ENCODE measurements at regions not wholly inside any gene's neighbourhood (a gene's known extent, or its start where the extent isn't known, plus 50 kb on each side); places are given as distances from the start of the nearest gene placed in this dataset.

- no peaks in the 10 kb centered on the region; the same call in 1 of the 2 replicates for H3K4me1 ChIP-seq (ENCODE audit: insufficient read depth, low read length)
- no peak overlapping the region for H2AK5ac ChIP-seq (ENCODE audit: insufficient read length, low read length)
- no peak overlapping the region for H3K9ac ChIP-seq (ENCODE audit: extremely low read depth, insufficient read length, low read length)
- no peak overlapping the region for H3K18ac ChIP-seq (ENCODE audit: insufficient read length, low read depth, low read length)
- no peak overlapping the region for H2BK5ac ChIP-seq (ENCODE audit: insufficient read length, low read length)
- Mint-ChIP-seq H3K27ac (no peak overlapping the region), H3K9me3 (no peaks in the 10 kb centered on the region), H3K4me1 (peaks cover 7 to 8% of the 10 kb centered on the region in 2 experiments; a peak in 3 of 4 replicates), H3K4me3 (no peak overlapping the region), H3K36me3 (ENCODE audit: insufficient read depth in 1 of 3, low read depth in 3 of 3) (no peaks in the 10 kb centered on the region), H3K27me3 (ENCODE audit: low read depth) (peaks cover 3% of the 10 kb centered on the region; the same call in 1 of the 2 replicates)
- no peak overlapping the region for H2AFZ ChIP-seq (ENCODE audit: low read length)
- no peak overlapping the region for H3K4ac ChIP-seq (ENCODE audit: low read depth, low read length)
- DNase-seq = no peak
- no CpG with 5 or more reads among the region's 7 CpGs for WGBS (ENCODE audit: extremely low coverage, insufficient read length, low lambda C conversion rate)
- H2BK15ac ChIP-seq (ENCODE audit: low read depth, low read length) = no peak overlapping the region
- no peak overlapping the region for H4K5ac ChIP-seq (ENCODE audit: insufficient read length, low read depth, low read length)
- no peaks in the 10 kb centered on the region for H4K20me1 ChIP-seq (ENCODE audit: control insufficient read depth, insufficient read depth, insufficient read length)
- no peak overlapping the region for H3K56ac ChIP-seq (ENCODE audit: insufficient read length, low read depth, low read length)
- H3T11ph ChIP-seq (ENCODE audit: low read length) = no peak overlapping the region
- H3K23me2 ChIP-seq (ENCODE audit: insufficient read length, low read depth, low read length, poor library complexity, severe bottlenecking) = no peaks in the 10 kb centered on the region
- no peaks in the 10 kb centered on the region for H3K9me3 ChIP-seq (ENCODE audit: control insufficient read depth, low read depth, low read length)
- no peaks in the 10 kb centered on the region for H3K79me2 ChIP-seq (ENCODE audit: insufficient read depth, low read length)
- no peak overlapping the region for H4K8ac ChIP-seq (replicated peaks; ENCODE audit: insufficient read length, low read depth, low read length)
- H3K79me1 ChIP-seq (ENCODE audit: insufficient read depth, low read depth, low read length, poor library complexity, severe bottlenecking) = no peaks in the 10 kb centered on the region
- TF ChIP-seq, protein P1, sequence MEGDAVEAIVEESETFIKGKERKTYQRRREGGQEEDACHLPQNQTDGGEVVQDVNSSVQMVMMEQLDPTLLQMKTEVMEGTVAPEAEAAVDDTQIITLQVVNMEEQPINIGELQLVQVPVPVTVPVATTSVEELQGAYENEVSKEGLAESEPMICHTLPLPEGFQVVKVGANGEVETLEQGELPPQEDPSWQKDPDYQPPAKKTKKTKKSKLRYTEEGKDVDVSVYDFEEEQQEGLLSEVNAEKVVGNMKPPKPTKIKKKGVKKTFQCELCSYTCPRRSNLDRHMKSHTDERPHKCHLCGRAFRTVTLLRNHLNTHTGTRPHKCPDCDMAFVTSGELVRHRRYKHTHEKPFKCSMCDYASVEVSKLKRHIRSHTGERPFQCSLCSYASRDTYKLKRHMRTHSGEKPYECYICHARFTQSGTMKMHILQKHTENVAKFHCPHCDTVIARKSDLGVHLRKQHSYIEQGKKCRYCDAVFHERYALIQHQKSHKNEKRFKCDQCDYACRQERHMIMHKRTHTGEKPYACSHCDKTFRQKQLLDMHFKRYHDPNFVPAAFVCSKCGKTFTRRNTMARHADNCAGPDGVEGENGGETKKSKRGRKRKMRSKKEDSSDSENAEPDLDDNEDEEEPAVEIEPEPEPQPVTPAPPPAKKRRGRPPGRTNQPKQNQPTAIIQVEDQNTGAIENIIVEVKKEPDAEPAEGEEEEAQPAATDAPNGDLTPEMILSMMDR (conservative IDR thresholded peaks at IDR 0.05) = no peak
- H4K91ac ChIP-seq (ENCODE audit: insufficient read length, low read depth, low read length) = no peak overlapping the region
- no peak overlapping the region for H3K23ac ChIP-seq (ENCODE audit: insufficient read length, low read depth, low read length)
- no peak overlapping the region for H3K14ac ChIP-seq (ENCODE audit: insufficient read depth, low read length)
- H2BK20ac ChIP-seq (ENCODE audit: low read depth, low read length, poor library complexity, severe bottlenecking) = no peak overlapping the region
- no peaks in the 10 kb centered on the region; the same call in 1 of the 2 replicates for H3K27me3 ChIP-seq (ENCODE audit: insufficient read depth, low read length)
- no peak overlapping the region for H3K27ac ChIP-seq (ENCODE audit: insufficient read length, low read depth, low read length)
- no peak overlapping the region for H3K4me2 ChIP-seq (ENCODE audit: insufficient read depth, insufficient read length, low read length)
- H2BK120ac ChIP-seq (ENCODE audit: low read depth, low read length, poor library complexity, severe bottlenecking) = no peak overlapping the region
- no peak overlapping the region for H2BK12ac ChIP-seq (ENCODE audit: insufficient read length, low read depth, low read length)
Observed at GRCh38 chr16:79912592-79913310, 312.2 kb upstream of the MAF start.

All from H9 (cell line).